ENCODE measurements at regions not wholly inside any gene's neighbourhood (a gene's known extent, or its start where the extent isn't known, plus 50 kb on each side); places are given as distances from the start of the nearest gene placed in this dataset.

DNA sequence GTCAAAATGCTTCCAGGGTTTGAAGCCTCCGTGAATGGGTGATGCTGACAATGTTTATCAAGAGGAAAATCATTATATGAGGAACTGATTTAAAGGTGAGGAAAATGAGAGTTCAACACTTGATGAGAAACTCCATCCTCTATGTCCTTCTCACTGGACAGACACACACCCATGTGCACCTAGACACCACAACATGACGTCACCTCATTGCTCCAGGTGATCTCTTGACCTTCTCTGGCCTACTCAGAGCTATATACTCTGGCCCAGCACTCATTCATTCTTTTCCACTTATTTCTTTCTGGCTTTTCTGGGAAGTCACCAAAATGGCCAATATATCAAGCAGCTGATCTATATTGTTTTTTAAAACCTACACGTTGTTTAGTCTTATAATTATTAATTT lies 778.7 kb upstream of the PCDH20 start:
- TF ChIP-seq ARNTL (CRISPR knock-in tag; IDR thresholded peaks at IDR 0.05; ENCODE audit: borderline replicate concordance, low read depth): no peak
- TF ChIP-seq ZNF8 (CRISPR knock-in tag; IDR thresholded peaks at IDR 0.05): no peak
- TF ChIP-seq, protein P1, sequence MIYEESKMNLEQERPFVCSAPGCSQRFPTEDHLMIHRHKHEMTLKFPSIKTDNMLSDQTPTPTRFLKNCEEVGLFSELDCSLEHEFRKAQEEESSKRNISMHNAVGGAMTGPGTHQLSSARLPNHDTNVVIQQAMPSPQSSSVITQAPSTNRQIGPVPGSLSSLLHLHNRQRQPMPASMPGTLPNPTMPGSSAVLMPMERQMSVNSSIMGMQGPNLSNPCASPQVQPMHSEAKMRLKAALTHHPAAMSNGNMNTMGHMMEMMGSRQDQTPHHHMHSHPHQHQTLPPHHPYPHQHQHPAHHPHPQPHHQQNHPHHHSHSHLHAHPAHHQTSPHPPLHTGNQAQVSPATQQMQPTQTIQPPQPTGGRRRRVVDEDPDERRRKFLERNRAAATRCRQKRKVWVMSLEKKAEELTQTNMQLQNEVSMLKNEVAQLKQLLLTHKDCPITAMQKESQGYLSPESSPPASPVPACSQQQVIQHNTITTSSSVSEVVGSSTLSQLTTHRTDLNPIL (CRISPR knock-in tag; IDR thresholded peaks at IDR 0.05; ENCODE audit: low read depth): no peak
- TF ChIP-seq, protein P2, sequence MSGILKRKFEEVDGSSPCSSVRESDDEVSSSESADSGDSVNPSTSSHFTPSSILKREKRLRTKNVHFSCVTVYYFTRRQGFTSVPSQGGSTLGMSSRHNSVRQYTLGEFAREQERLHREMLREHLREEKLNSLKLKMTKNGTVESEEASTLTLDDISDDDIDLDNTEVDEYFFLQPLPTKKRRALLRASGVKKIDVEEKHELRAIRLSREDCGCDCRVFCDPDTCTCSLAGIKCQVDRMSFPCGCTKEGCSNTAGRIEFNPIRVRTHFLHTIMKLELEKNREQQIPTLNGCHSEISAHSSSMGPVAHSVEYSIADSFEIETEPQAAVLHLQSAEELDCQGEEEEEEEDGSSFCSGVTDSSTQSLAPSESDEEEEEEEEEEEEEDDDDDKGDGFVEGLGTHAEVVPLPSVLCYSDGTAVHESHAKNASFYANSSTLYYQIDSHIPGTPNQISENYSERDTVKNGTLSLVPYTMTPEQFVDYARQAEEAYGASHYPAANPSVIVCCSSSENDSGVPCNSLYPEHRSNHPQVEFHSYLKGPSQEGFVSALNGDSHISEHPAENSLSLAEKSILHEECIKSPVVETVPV (CRISPR knock-in tag; IDR thresholded peaks at IDR 0.05): no peak
- no peak for TF ChIP-seq ZFP3 (CRISPR knock-in tag; IDR thresholded peaks at IDR 0.05)
